Panc1 (cell line): ENCODE measurements at regions not wholly inside any gene's neighbourhood (a gene's known extent, or its start where the extent isn't known, plus 50 kb on each side); places are given as distances from the start of the nearest gene placed in this dataset.
A peak's percentile ranks its signal among the peaks of the same experiment; 100 is the strongest.
"Not testable (repeated sequence)": the region's sequence is repeated elsewhere in the genome, so short reads cannot be mapped to it uniquely, and the experiment has no call there.

Experiments used
- ATAC-seq: fragments of 200-7000 bp; cut with Tn5 transposase; 2 replicates; pipeline ENCODE4 v1.9.1; 2020; ENCODE audit warnings: mild to moderate bottlenecking, moderate library complexity
- BruUV-seq: library from RNA; stranded (reverse); fragments of 400-500 nt; replicated peaks from 2 replicates; lab custom pipeline; 2021; lab: Mats Ljungman, UMichigan
- CTCF ChIA-PET: fragments of 300-600 bp; sonication (Branson Sonifier 250); formaldehyde crosslinking; loops from one replicate; lab custom pipeline; 2022; ENCODE audit warnings: antibody characterized with exemption; lab: Charles Lee
- POLR2A ChIA-PET: fragments of 300-600 bp; sonication (Branson Sonifier 250); formaldehyde crosslinking; loops from one replicate; lab custom pipeline; 2022; ENCODE audit warnings: antibody characterized with exemption; lab: Charles Lee
- DNase-seq: peaks from one replicate; pipeline ENCODE4 v3.0.0-alpha.2; 2010; ENCODE audit warnings: low read depth, low spot score
- H3K27ac ChIP-seq: 2 replicates; pipeline ENCODE4 v1.5.1; 2011; ENCODE audit warnings: mild to moderate bottlenecking, low read length, inconsistent platforms
- H3K27me3 ChIP-seq: fragments of 200-500 bp; sonication (Bioruptor generic); 2 replicates; pipeline ENCODE4 v1.6.0; 2014; ENCODE audit warnings: low read length, inconsistent platforms; ENCODE audit not compliant: control insufficient read depth, insufficient read depth
- H3K36me3 ChIP-seq: fragments of 200-500 bp; sonication (Bioruptor generic); 2 replicates; pipeline ENCODE4 v1.5.1; 2014; ENCODE audit warnings: inconsistent platforms, mild to moderate bottlenecking, low read length, moderate library complexity; ENCODE audit not compliant: control insufficient read depth, insufficient read depth
- H3K4me1 ChIP-seq: 2 replicates; pipeline ENCODE4 v1.5.1; 2011; ENCODE audit warnings: inconsistent platforms, mild to moderate bottlenecking, low read length, moderate library complexity; ENCODE audit not compliant: control insufficient read depth, insufficient read depth
- H3K4me3 ChIP-seq, 2 experiments: 2 replicates each; pipeline ENCODE4 v1.5.1; 2011 to 2012; ENCODE audit warnings: low read depth in 2 of 2, low read length in 2 of 2, mild to moderate bottlenecking in 2 of 2, inconsistent platforms in 1 of 2, moderate library complexity in 1 of 2
- H3K9me3 ChIP-seq: fragments of 200-500 bp; sonication (Bioruptor generic); 2 replicates; pipeline ENCODE4 v1.5.1; 2014; ENCODE audit warnings: low read depth, mild to moderate bottlenecking, inconsistent platforms, low read length, moderate library complexity; ENCODE audit not compliant: control insufficient read depth, insufficient read depth
- CTCF ChIP-seq: fragments of 450-650 bp; IDR thresholded peaks from 2 replicates; pipeline ENCODE4 v1.5.1; 2017; ENCODE audit warnings: mild to moderate bottlenecking
- POLR2AphosphoS5 ChIP-seq: IDR thresholded peaks from 2 replicates; pipeline ENCODE4 v1.6.1; 2012; ENCODE audit warnings: mild to moderate bottlenecking, low read depth, low read length, moderate library complexity
- REST ChIP-seq, 2 experiments: IDR thresholded peaks; 2 replicates each; pipeline ENCODE4 v1.6.1; 2011 to 2012; ENCODE audit warnings: low read depth in 2 of 2, control low read depth in 1 of 2, low read length in 1 of 2, mild to moderate bottlenecking in 1 of 2, moderate library complexity in 1 of 2; ENCODE audit not compliant: insufficient read depth in 1 of 2
- SIN3A ChIP-seq: IDR thresholded peaks from 2 replicates; pipeline ENCODE4 v1.6.1; 2012; ENCODE audit warnings: low read depth, mild to moderate bottlenecking, low read length, moderate library complexity, borderline replicate concordance; ENCODE audit not compliant: insufficient read depth
- TCF7L2 ChIP-seq: IDR thresholded peaks from 2 replicates; pipeline ENCODE4 v1.6.1; 2011; ENCODE audit warnings: mild to moderate bottlenecking, low read depth, low read length, inconsistent platforms
- in situ Hi-C: cut with HindIII; loops from 2 replicates; pipeline ENCODE4 v1.10.0; 2016; ENCODE audit warnings: low sequenced_read_pairs, low pct_unique_long_range_greater_than_20kb
- intact Hi-C: fragments of 100-400 bp; cut with micrococcal nuclease; formaldehyde crosslinking; loops from one replicate; pipeline ENCODE4 v1.10.0; 2022; ENCODE audit not compliant: unreplicated experiment

- H3K9me3 ChIP-seq: no peaks in the 10 kb centered on the region
- CTCF ChIA-PET: interaction anchor here (0.5 kb wide), 1 partner anchor 189 kb away, joined by 3 read pairs; no protein-coding TSS in a partner anchor
- no peaks in the 10 kb centered on the region for H3K36me3 ChIP-seq
- DNase-seq (no peak), ATAC-seq (peak; percentile 94)
- BruUV-seq: no TSS peak
- H3K27me3 ChIP-seq: peaks cover 4% of the 10 kb centered on the region; the same call in 1 of the 2 replicates
- intact Hi-C loops: no loop called here
- no peak overlapping the region for H3K4me3 ChIP-seq
- no peak overlapping the region for H3K27ac ChIP-seq
- in situ Hi-C loops: no loop called here
- POLR2A ChIA-PET: no interaction called here
- no peaks in the 10 kb centered on the region for H3K4me1 ChIP-seq
- TF ChIP-seq SIN3A: no peak
- TF ChIP-seq TCF7L2: no peak
- TF ChIP-seq CTCF: peak; percentile 86
- TF ChIP-seq REST (IDR thresholded peaks at IDR 0.05; ENCODE audit: insufficient read depth in 1 of 2, low read depth in 2 of 2, low read length in 1 of 2): no peak
- TF ChIP-seq POLR2AphosphoS5: no peak
Measured at GRCh38 chr7:142516038-142516501, 233.2 kb upstream of the PRSS1 start.

- H3K9me3 ChIP-seq, H3K27ac ChIP-seq, BruUV-seq, H3K27me3 ChIP-seq, in situ Hi-C loops, H3K4me1 ChIP-seq, DNase-seq, H3K4me3 ChIP-seq, H3K36me3 ChIP-seq, CTCF ChIA-PET, ATAC-seq, intact Hi-C loops, POLR2A ChIA-PET: not testable (repeated sequence)
Measured at GRCh38 chr7:142514716-142515115, 234.6 kb upstream of the PRSS1 start.

- no peak for DNase-seq
- no peaks in the 10 kb centered on the region for H3K36me3 ChIP-seq
- no peak for ATAC-seq
- TF ChIP-seq SIN3A (no peak), POLR2AphosphoS5 (no peak), TCF7L2 (no peak), CTCF (no peak), REST (IDR thresholded peaks at IDR 0.05; ENCODE audit: insufficient read depth in 1 of 2, low read depth in 2 of 2, low read length in 1 of 2) (no peak)
- no TSS peak for BruUV-seq
- intact Hi-C loops (no loop called here), in situ Hi-C loops (no loop called here)
- ChIA-PET CTCF (no interaction called here), POLR2A (no interaction called here)
- H3K9me3 ChIP-seq: no peaks in the 10 kb centered on the region
- peaks cover 4% of the 10 kb centered on the region; the same call in 1 of the 2 replicates for H3K27me3 ChIP-seq
- no peak overlapping the region for H3K4me3 ChIP-seq
- no peak overlapping the region for H3K27ac ChIP-seq
- no peaks in the 10 kb centered on the region for H3K4me1 ChIP-seq
Measured at GRCh38 chr7:142513178-142513955, 235.9 kb upstream of the PRSS1 start.
